ENCODE measurements at regions not wholly inside any gene's neighbourhood (a gene's known extent, or its start where the extent isn't known, plus 50 kb on each side); places are given as distances from the start of the nearest gene placed in this dataset.

- WGBS, 2 donors: 41 to 43% methylated on average over 6 of the region's 6 CpGs
- Histone ChIP-seq H3K9me3 (ENCODE audit: control insufficient read depth, low read length) (no peaks in the 10 kb centered on the region), H3K4me3 (ENCODE audit: low read length in 2 of 2) (no peak overlapping the region), H3K27me3 (ENCODE audit: control insufficient read depth in 1 of 2, insufficient read depth in 2 of 2, low read length in 1 of 2) (no peaks in the 10 kb centered on the region), H3K36me3 (ENCODE audit: control insufficient read depth in 1 of 2, insufficient read depth in 2 of 2, low read length in 1 of 2) (no peaks in the 10 kb centered on the region), H3K4me1 (ENCODE audit: control insufficient read depth in 1 of 2, insufficient read depth in 2 of 2, low read length in 2 of 2) (peaks cover 7 to 13% of the 10 kb centered on the region in 2 donors), H3K27ac (ENCODE audit: low read depth in 1 of 2, low read length in 2 of 2) (peak overlapping the region; percentile 9 to 76)
- DNase-seq (no peak), ATAC-seq (ENCODE audit: low FRiP score) (peak; percentile 72)
- intact Hi-C loops (cut with DNase I): no loop called here
Measured at GRCh38 chr1:184866991-184867788, 107.1 kb downstream of the NIBAN1 start.

- H3K36me3 ChIP-seq (ENCODE audit: control insufficient read depth in 1 of 2, insufficient read depth in 2 of 2, low read length in 1 of 2): no peaks in the 10 kb centered on the region
- intact Hi-C loops (cut with DNase I): no loop called here
- ATAC-seq (ENCODE audit: low FRiP score): no peak
- H3K27me3 ChIP-seq (ENCODE audit: control insufficient read depth in 1 of 2, insufficient read depth in 2 of 2, low read length in 1 of 2): no peaks in the 10 kb centered on the region
- no peak overlapping the region for H3K4me3 ChIP-seq (ENCODE audit: low read length in 2 of 2)
- H3K9me3 ChIP-seq (ENCODE audit: control insufficient read depth, low read length): no peaks in the 10 kb centered on the region
- no peak for DNase-seq
- H3K4me1 ChIP-seq (ENCODE audit: control insufficient read depth in 1 of 2, insufficient read depth in 2 of 2, low read length in 2 of 2): peaks cover 7 to 13% of the 10 kb centered on the region in 2 donors
- no peak overlapping the region for H3K27ac ChIP-seq (ENCODE audit: low read depth in 1 of 2, low read length in 2 of 2)
Measured at GRCh38 chr1:184866586-184866985, 107.7 kb downstream of the NIBAN1 start.

GRCh38 chr1:184865831-184866230, 108.5 kb downstream of the NIBAN1 start:
- intact Hi-C loops (cut with DNase I): no loop called here
- Histone ChIP-seq H3K4me1 (ENCODE audit: control insufficient read depth in 1 of 2, insufficient read depth in 2 of 2, low read length in 2 of 2) (peaks cover 7 to 13% of the 10 kb centered on the region in 2 donors), H3K9me3 (ENCODE audit: control insufficient read depth, low read length) (no peaks in the 10 kb centered on the region), H3K4me3 (ENCODE audit: low read length in 2 of 2) (no peak overlapping the region), H3K27ac (ENCODE audit: low read depth in 1 of 2, low read length in 2 of 2) (no peak overlapping the region), H3K27me3 (ENCODE audit: control insufficient read depth in 1 of 2, insufficient read depth in 2 of 2, low read length in 1 of 2) (no peaks in the 10 kb centered on the region), H3K36me3 (ENCODE audit: control insufficient read depth in 1 of 2, insufficient read depth in 2 of 2, low read length in 1 of 2) (no peaks in the 10 kb centered on the region)
- WGBS, 2 donors: 73 to 92% methylated on average over 1 of the region's 1 CpG
- ATAC-seq (ENCODE audit: low FRiP score): no peak
- DNase-seq: no peak

DNA sequence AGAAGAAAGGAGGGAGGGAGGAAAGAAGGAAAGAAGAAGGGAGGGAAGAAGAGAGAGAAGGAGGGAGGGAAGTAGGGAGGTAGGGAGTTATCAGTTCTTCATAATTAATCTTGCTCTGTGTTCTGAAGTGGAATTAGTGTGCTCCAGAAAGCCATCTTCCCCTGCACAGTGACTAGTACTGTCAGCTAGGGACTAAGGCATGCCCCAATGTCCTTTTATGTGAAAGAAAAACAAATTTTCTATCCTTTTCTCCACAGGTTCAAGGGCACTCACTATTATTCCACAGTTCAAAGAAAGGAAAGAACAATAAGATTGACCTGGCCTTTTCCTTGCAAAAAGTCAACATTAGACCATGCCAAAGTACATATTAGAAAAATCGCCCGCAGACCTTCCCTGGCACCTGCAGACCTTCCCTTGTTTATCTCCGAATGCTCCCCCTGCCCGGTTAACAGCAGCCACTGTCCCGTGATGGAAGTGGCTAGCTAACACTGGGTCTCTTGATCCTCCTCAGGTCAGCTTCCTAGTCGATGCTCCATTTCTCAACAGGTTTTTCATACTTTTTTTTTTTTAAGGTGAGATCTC, 107.2 kb upstream of the EDEM3 start:
- WGBS, 2 donors: 56% methylated on average over 6 of the region's 6 CpGs
- no peaks in the 10 kb centered on the region for H3K9me3 ChIP-seq (ENCODE audit: control insufficient read depth, low read length)
- no peak for ATAC-seq (ENCODE audit: low FRiP score)
- no peaks in the 10 kb centered on the region for H3K36me3 ChIP-seq (ENCODE audit: control insufficient read depth in 1 of 2, insufficient read depth in 2 of 2, low read length in 1 of 2)
- intact Hi-C loops (cut with DNase I): no loop called here
- H3K4me1 ChIP-seq (ENCODE audit: control insufficient read depth in 1 of 2, insufficient read depth in 2 of 2, low read length in 2 of 2): peaks cover 2 to 6% of the 10 kb centered on the region in 2 donors
- DNase-seq: no peak
- H3K27me3 ChIP-seq (ENCODE audit: control insufficient read depth in 1 of 2, insufficient read depth in 2 of 2, low read length in 1 of 2): no peaks in the 10 kb centered on the region
- H3K27ac ChIP-seq (ENCODE audit: low read depth in 1 of 2, low read length in 2 of 2): no peak overlapping the region
- H3K4me3 ChIP-seq (ENCODE audit: low read length in 2 of 2): no peak overlapping the region

GRCh38 chr1:184860985-184861754, 106.5 kb upstream of the EDEM3 start:
- 51% methylated on average over 2 of the region's 2 CpGs for WGBS, 2 donors

GRCh38 chr1:184860535-184860934, 105.9 kb upstream of the EDEM3 start:
- no peak overlapping the region for H3K4me3 ChIP-seq (ENCODE audit: low read length in 2 of 2)
- no peaks in the 10 kb centered on the region for H3K27me3 ChIP-seq (ENCODE audit: control insufficient read depth in 1 of 2, insufficient read depth in 2 of 2, low read length in 1 of 2)
- H3K27ac ChIP-seq (ENCODE audit: low read depth in 1 of 2, low read length in 2 of 2): no peak overlapping the region
- DNase-seq (no peak), ATAC-seq (ENCODE audit: low FRiP score) (no peak)
- intact Hi-C loops (cut with DNase I): no loop called here
- no peaks in the 10 kb centered on the region for H3K9me3 ChIP-seq (ENCODE audit: control insufficient read depth, low read length)
- peaks cover 3% of the 10 kb centered on the region in 2 donors for H3K4me1 ChIP-seq (ENCODE audit: control insufficient read depth in 1 of 2, insufficient read depth in 2 of 2, low read length in 2 of 2)
- H3K36me3 ChIP-seq (ENCODE audit: control insufficient read depth in 1 of 2, insufficient read depth in 2 of 2, low read length in 1 of 2): peaks cover 0 to 2% of the 10 kb centered on the region in 2 donors

More at GRCh38 chr1:184860985-184861754, 106.5 kb upstream of the EDEM3 start:
- H3K9me3 ChIP-seq (ENCODE audit: control insufficient read depth, low read length): no peaks in the 10 kb centered on the region
- H3K27me3 ChIP-seq (ENCODE audit: control insufficient read depth in 1 of 2, insufficient read depth in 2 of 2, low read length in 1 of 2): no peaks in the 10 kb centered on the region
- intact Hi-C loops (cut with DNase I): no loop called here
- peaks cover 0 to 2% of the 10 kb centered on the region in 2 donors for H3K36me3 ChIP-seq (ENCODE audit: control insufficient read depth in 1 of 2, insufficient read depth in 2 of 2, low read length in 1 of 2)
- H3K27ac ChIP-seq (ENCODE audit: low read depth in 1 of 2, low read length in 2 of 2): peak overlapping the region in 1 of 2 donors; percentile 54
- DNase-seq (no peak), ATAC-seq (ENCODE audit: low FRiP score) (no peak)
- peaks cover 3 to 6% of the 10 kb centered on the region in 2 donors for H3K4me1 ChIP-seq (ENCODE audit: control insufficient read depth in 1 of 2, insufficient read depth in 2 of 2, low read length in 2 of 2)
- no peak overlapping the region for H3K4me3 ChIP-seq (ENCODE audit: low read length in 2 of 2)

- peak overlapping the region in 1 of 2 donors; percentile 27 for H3K27ac ChIP-seq (ENCODE audit: low read depth in 1 of 2, low read length in 2 of 2)
- H3K4me1 ChIP-seq (ENCODE audit: control insufficient read depth in 1 of 2, insufficient read depth in 2 of 2, low read length in 2 of 2): peaks cover 3% of the 10 kb centered on the region in 2 donors
- no peak for DNase-seq
- no peak overlapping the region for H3K4me3 ChIP-seq (ENCODE audit: low read length in 2 of 2)
- WGBS, 2 donors: 91 to 92% methylated on average over 5 of the region's 5 CpGs
- no peaks in the 10 kb centered on the region for H3K27me3 ChIP-seq (ENCODE audit: control insufficient read depth in 1 of 2, insufficient read depth in 2 of 2, low read length in 1 of 2)
- ATAC-seq (ENCODE audit: low FRiP score): no peak
- no peaks in the 10 kb centered on the region for H3K9me3 ChIP-seq (ENCODE audit: control insufficient read depth, low read length)
- intact Hi-C loops (cut with DNase I): no loop called here
- peaks cover 0 to 2% of the 10 kb centered on the region in 2 donors for H3K36me3 ChIP-seq (ENCODE audit: control insufficient read depth in 1 of 2, insufficient read depth in 2 of 2, low read length in 1 of 2)
Measured at GRCh38 chr1:184859381-184860105, 104.9 kb upstream of the EDEM3 start.

- Histone ChIP-seq H3K27ac (ENCODE audit: low read depth in 1 of 2, low read length in 2 of 2) (no peak overlapping the region), H3K36me3 (ENCODE audit: control insufficient read depth in 1 of 2, insufficient read depth in 2 of 2, low read length in 1 of 2) (peaks cover 0 to 2% of the 10 kb centered on the region in 2 donors), H3K27me3 (ENCODE audit: control insufficient read depth in 1 of 2, insufficient read depth in 2 of 2, low read length in 1 of 2) (no peaks in the 10 kb centered on the region), H3K4me1 (ENCODE audit: control insufficient read depth in 1 of 2, insufficient read depth in 2 of 2, low read length in 2 of 2) (peaks cover 3 to 6% of the 10 kb centered on the region in 2 donors), H3K4me3 (ENCODE audit: low read length in 2 of 2) (no peak overlapping the region), H3K9me3 (ENCODE audit: control insufficient read depth, low read length) (no peaks in the 10 kb centered on the region)
- ATAC-seq (ENCODE audit: low FRiP score): no peak
- intact Hi-C loops (cut with DNase I): no loop called here
- no peak for DNase-seq
- WGBS, 2 donors: 4 to 10% methylated on average over 3 of the region's 3 CpGs
Measured at GRCh38 chr1:184858288-184858687, 103.6 kb upstream of the EDEM3 start.

Data from aorta (tissue), 5 donors.